PC-3 (cell line): ENCODE measurements at regions not wholly inside any gene's neighbourhood (a gene's known extent, or its start where the extent isn't known, plus 50 kb on each side); places are given as distances from the start of the nearest gene placed in this dataset.

Experiments
- CTCF ChIP-seq: fragments of 300-600 bp; sonication (generic); conservative IDR thresholded peaks from 2 replicates; pipeline ENCODE4 v1.5.1; 2017; ENCODE audit warnings: antibody characterized with exemption, low read depth, mild to moderate bottlenecking, low read length
- EZH2 ChIP-seq: fragments of 300-600 bp; sonication (generic); IDR thresholded peaks from one replicate; pipeline ENCODE4 v1.6.1; 2017; ENCODE audit warnings: antibody characterized with exemption, mild to moderate bottlenecking, low read length; ENCODE audit not compliant: unreplicated experiment

GRCh38 chr5:174426388-174426787 lies 298.0 kb upstream of the MSX2 start:
- TF ChIP-seq CTCF, result no peak
- no peak for TF ChIP-seq EZH2
